ENCODE measurements at regions not wholly inside any gene's neighbourhood (a gene's known extent, or its start where the extent isn't known, plus 50 kb on each side); places are given as distances from the start of the nearest gene placed in this dataset.
A peak's percentile ranks its signal among the peaks of the same experiment; 100 is the strongest.

DNA sequence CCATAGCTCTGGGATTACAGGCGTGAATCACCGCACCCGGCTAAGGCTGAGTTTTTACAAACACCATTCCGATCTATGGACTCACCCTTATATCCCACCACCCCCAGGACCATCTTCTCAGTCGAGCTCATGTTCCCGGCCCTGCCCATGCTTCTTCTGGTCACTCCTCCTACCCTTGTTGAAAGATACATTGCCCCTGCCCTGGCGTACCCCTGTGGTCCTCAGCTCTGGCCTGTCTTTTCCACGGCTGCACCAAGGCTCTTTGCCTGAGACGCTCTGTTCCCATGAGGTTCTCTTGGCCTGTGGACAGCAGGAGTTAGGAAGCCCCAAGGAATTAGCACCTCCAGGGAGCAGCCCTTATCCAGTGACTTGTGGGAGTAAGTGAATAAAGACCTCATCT is 379.4 kb upstream of the TNRC6C start:
- no peaks in the 10 kb centered on the region for H3K27me3 ChIP-seq
- DNase-seq = no peak
- peak in 1 of 4 donors; percentile 15 for ATAC-seq
- H3K36me3 ChIP-seq = no peaks in the 10 kb centered on the region
- peaks cover 0 to 15% (median 0%) of the 10 kb centered on the region in 12 donors for H3K4me1 ChIP-seq
- intact Hi-C loops (cut with DNase I) = no loop called here
- no peak overlapping the region for H3K4me3 ChIP-seq
- peak overlapping the region in 1 of 12 donors; percentile 82 for H3K27ac ChIP-seq
- 90 to 95% (median 94%) methylated on average over 9 of the region's 9 CpGs for WGBS, 4 donors
- no peak for TF ChIP-seq POLR2A (IDR thresholded peaks at IDR 0.05)
- TF ChIP-seq, protein P1, sequence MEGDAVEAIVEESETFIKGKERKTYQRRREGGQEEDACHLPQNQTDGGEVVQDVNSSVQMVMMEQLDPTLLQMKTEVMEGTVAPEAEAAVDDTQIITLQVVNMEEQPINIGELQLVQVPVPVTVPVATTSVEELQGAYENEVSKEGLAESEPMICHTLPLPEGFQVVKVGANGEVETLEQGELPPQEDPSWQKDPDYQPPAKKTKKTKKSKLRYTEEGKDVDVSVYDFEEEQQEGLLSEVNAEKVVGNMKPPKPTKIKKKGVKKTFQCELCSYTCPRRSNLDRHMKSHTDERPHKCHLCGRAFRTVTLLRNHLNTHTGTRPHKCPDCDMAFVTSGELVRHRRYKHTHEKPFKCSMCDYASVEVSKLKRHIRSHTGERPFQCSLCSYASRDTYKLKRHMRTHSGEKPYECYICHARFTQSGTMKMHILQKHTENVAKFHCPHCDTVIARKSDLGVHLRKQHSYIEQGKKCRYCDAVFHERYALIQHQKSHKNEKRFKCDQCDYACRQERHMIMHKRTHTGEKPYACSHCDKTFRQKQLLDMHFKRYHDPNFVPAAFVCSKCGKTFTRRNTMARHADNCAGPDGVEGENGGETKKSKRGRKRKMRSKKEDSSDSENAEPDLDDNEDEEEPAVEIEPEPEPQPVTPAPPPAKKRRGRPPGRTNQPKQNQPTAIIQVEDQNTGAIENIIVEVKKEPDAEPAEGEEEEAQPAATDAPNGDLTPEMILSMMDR (IDR thresholded peaks at IDR 0.05) = no peak
- peaks cover 0 to 9% (median 0%) of the 10 kb centered on the region in 12 donors for H3K9me3 ChIP-seq

DNA sequence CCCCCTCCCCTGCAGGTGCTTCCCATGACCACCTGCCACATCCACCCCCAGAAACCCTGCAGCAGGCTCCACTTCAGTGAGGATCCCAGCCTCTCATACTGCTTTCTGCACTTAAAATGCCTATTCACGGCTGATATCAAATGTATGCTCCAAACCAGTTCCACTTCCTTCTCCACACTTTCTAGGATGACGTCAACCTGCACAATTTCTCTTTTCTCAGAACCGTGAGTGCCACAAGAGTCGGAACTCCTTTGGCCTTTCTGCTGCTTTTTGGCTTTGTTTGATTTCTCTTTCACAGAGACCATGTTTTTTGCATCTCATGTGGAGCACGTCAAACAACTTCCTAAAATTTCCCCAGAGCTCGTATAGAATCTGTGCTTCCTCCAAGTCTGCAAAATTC is 378.8 kb upstream of the TNRC6C start:
- DNase-seq = no peak
- Histone ChIP-seq H3K4me1 (peaks cover 0 to 14% (median 0%) of the 10 kb centered on the region in 12 donors), H3K36me3 (no peaks in the 10 kb centered on the region), H3K4me3 (no peak overlapping the region), H3K27ac (peak overlapping the region in 1 of 12 donors; percentile 82), H3K27me3 (no peaks in the 10 kb centered on the region), H3K9me3 (peaks cover 0 to 9% (median 0%) of the 10 kb centered on the region in 12 donors)
- 60 to 73% (median 68%) methylated on average over 6 of the region's 6 CpGs for WGBS, 4 donors
- TF ChIP-seq, protein P1 (IDR thresholded peaks at IDR 0.05) = no peak
- TF ChIP-seq POLR2A (IDR thresholded peaks at IDR 0.05) = no peak
- ATAC-seq = peak in 1 of 4 donors; percentile 58
- intact Hi-C loops (cut with DNase I) = no loop called here

DNA sequence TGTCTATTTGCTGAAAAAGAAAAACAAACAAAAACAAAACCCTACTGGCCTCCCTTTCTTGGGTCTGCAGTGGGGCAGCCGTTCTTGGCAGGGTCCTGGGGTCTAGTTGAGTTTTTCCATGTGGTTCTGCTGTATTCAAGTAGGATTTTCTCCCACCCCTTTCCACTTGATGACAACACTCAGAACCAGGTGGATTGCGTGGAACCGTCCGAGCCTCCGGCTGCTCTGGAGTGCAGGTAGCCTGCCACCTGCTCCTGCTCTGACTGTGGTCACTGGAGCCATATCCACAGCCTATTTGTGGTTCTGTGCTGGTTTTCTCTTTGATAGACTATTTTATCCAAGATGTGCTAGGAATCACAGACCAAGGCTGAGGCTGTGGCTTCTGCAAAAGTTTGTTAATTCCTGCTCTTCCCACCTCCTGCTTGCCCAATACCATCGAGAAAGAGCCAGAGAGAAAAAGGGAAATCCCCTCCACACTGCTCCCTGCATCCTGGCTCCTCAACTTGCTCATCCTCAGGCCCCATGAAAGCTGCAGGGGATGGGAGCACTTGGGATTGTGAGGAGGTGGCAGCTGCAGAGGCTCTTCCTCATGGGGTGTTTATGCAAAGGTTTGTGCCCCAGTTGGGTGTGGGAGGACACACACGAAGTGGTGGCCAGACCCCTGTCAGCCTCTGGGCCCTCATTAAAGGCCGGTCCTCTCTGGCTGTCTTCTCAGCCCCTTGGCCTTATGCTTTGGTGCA is 377.8 kb upstream of the TNRC6C start:
- Histone ChIP-seq H3K27me3 (no peaks in the 10 kb centered on the region), H3K4me3 (no peak overlapping the region), H3K9me3 (peaks cover 0 to 9% (median 0%) of the 10 kb centered on the region in 12 donors), H3K4me1 (peaks cover 0 to 14% (median 0%) of the 10 kb centered on the region in 12 donors), H3K36me3 (no peaks in the 10 kb centered on the region), H3K27ac (peak overlapping the region in 1 of 12 donors; percentile 80)
- intact Hi-C loops (cut with DNase I) = no loop called here
- TF ChIP-seq POLR2A (IDR thresholded peaks at IDR 0.05) = no peak
- TF ChIP-seq, protein P1 (IDR thresholded peaks at IDR 0.05) = no peak
- DNase-seq (no peak), ATAC-seq (peak in 1 of 4 donors; percentile 20)
- WGBS, 4 donors = 67 to 77% (median 75%) methylated on average over 7 to 8 of the region's 8 CpGs

DNA sequence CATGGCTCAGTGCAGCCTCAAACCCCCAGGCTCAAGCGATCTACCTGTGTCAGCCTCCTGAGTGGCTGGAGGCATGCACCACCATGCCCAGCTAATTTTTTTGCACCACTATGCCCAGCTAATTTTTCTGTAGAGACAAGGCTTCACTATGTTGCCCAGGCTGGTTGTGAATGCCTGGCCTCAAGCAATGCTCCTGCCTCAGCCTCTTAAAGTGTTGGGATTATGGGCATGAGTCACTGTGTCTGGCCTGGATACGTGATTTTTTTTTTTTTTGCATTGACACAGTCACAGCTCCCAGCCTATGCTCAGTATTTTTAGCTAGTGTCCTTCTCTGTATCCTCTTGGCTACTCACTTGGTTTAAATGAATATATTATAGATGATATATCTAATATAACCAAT is 377.0 kb upstream of the TNRC6C start:
- peak overlapping the region in 1 of 12 donors; percentile 25 for H3K27ac ChIP-seq
- no peak overlapping the region for H3K4me3 ChIP-seq
- H3K27me3 ChIP-seq = no peaks in the 10 kb centered on the region
- H3K9me3 ChIP-seq = peaks cover 0 to 9% (median 0%) of the 10 kb centered on the region in 12 donors
- WGBS, 4 donors = 54 to 64% (median 59%) methylated on average over 2 of the region's 2 CpGs
- TF ChIP-seq POLR2A (IDR thresholded peaks at IDR 0.05) = no peak
- TF ChIP-seq, protein P1 (IDR thresholded peaks at IDR 0.05) = no peak
- peaks cover 0 to 14% (median 0%) of the 10 kb centered on the region in 12 donors for H3K4me1 ChIP-seq
- intact Hi-C loops (cut with DNase I) = no loop called here
- no peaks in the 10 kb centered on the region for H3K36me3 ChIP-seq
- ATAC-seq (peak in 3 of 4 donors; percentile 73 to 93 (median 92)), DNase-seq (no peak)
